ENCODE measurements at regions not wholly inside any gene's neighbourhood (a gene's known extent, or its start where the extent isn't known, plus 50 kb on each side); places are given as distances from the start of the nearest gene placed in this dataset.

- H3K9ac ChIP-seq (ENCODE audit: low read length in 3 of 3): no peak overlapping the region
- no peaks in the 10 kb centered on the region for H3K27me3 ChIP-seq (ENCODE audit: control insufficient read depth, insufficient read depth, low read length)
- intact Hi-C loops (cut with DNase I): no loop called here
- no peaks in the 10 kb centered on the region for H3K4me1 ChIP-seq (ENCODE audit: control insufficient read depth in 2 of 3, insufficient read depth in 2 of 3, low read depth in 1 of 3, low read length in 3 of 3)
- FAIRE-seq: peak; percentile 90
- no peaks in the 10 kb centered on the region for H3K9me3 ChIP-seq (ENCODE audit: control insufficient read depth in 2 of 3, insufficient read depth in 1 of 3, low read length in 3 of 3)
- peak in 4 of 5 donors; percentile 59 to 92 (median 76) for DNase-seq
- TF ChIP-seq, protein P1, sequence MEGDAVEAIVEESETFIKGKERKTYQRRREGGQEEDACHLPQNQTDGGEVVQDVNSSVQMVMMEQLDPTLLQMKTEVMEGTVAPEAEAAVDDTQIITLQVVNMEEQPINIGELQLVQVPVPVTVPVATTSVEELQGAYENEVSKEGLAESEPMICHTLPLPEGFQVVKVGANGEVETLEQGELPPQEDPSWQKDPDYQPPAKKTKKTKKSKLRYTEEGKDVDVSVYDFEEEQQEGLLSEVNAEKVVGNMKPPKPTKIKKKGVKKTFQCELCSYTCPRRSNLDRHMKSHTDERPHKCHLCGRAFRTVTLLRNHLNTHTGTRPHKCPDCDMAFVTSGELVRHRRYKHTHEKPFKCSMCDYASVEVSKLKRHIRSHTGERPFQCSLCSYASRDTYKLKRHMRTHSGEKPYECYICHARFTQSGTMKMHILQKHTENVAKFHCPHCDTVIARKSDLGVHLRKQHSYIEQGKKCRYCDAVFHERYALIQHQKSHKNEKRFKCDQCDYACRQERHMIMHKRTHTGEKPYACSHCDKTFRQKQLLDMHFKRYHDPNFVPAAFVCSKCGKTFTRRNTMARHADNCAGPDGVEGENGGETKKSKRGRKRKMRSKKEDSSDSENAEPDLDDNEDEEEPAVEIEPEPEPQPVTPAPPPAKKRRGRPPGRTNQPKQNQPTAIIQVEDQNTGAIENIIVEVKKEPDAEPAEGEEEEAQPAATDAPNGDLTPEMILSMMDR (IDR thresholded peaks at IDR 0.05; ENCODE audit: borderline replicate concordance, extremely low read depth, insufficient read depth): peak; percentile 64
- no peak overlapping the region for H3K4me3 ChIP-seq (ENCODE audit: low read length in 3 of 3)
- H3K27ac ChIP-seq (ENCODE audit: low read depth in 2 of 2, low read length in 2 of 2): no peak overlapping the region
- H3K36me3 ChIP-seq (ENCODE audit: control insufficient read depth in 2 of 3, insufficient read depth in 3 of 3, low read length in 3 of 3): no peaks in the 10 kb centered on the region
These were observed 503.3 kb upstream of the FAM241A start for GRCh38 chr4:111641813-111642579.

DNA sequence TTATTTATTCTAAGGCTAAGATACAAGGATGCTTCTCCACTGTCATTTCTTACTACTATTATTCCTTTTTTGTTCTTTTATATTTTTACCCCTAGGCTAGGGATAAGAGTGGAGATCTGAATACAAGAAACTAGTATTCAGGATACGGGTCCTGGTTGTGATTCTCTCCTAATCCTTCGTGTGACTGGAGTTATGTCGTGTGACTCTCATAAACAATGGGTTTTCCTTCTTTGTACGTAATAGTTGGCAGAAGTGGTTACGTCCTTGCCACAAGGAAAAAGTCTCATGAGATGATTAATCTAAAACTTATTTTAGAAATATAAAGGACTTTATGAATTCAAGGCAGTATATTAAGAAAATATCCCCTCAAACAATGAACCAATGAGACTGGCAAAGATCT lies 497.2 kb upstream of the FAM241A start:
- H3K9ac ChIP-seq (ENCODE audit: low read length in 3 of 3): no peak overlapping the region
- no peak overlapping the region for H3K4me3 ChIP-seq (ENCODE audit: low read length in 3 of 3)
- intact Hi-C loops (cut with DNase I): no loop called here
- H3K36me3 ChIP-seq (ENCODE audit: control insufficient read depth in 2 of 3, insufficient read depth in 3 of 3, low read length in 3 of 3): no peaks in the 10 kb centered on the region
- H3K9me3 ChIP-seq (ENCODE audit: control insufficient read depth in 2 of 3, insufficient read depth in 1 of 3, low read length in 3 of 3): no peaks in the 10 kb centered on the region
- H3K27me3 ChIP-seq (ENCODE audit: control insufficient read depth, insufficient read depth, low read length): no peaks in the 10 kb centered on the region
- no peaks in the 10 kb centered on the region for H3K4me1 ChIP-seq (ENCODE audit: control insufficient read depth in 2 of 3, insufficient read depth in 2 of 3, low read depth in 1 of 3, low read length in 3 of 3)
- no peak overlapping the region for H3K27ac ChIP-seq (ENCODE audit: low read depth in 2 of 2, low read length in 2 of 2)
- FAIRE-seq: no peak
- TF ChIP-seq, protein P1 (IDR thresholded peaks at IDR 0.05; ENCODE audit: borderline replicate concordance, extremely low read depth, insufficient read depth): no peak
- no peak for DNase-seq

DNA sequence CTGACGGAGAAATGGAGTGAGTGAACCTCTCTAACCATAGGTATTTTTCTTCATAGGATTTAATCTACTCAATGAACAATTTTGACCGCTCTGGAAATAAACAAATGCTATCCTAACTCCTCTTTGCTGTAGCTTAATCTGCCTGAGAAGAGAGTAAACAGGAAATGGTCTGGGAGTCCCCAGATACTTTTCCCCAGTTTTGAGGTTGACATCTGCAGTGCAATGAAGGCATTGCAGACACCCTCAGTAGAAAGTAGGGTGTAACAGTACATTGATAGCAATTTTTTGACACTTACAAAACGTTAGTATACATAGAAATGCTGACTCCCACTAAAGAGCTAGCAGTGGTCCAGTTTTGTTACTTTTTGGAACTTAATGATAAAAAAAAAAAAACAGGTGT lies 495.9 kb upstream of the FAM241A start:
- no peaks in the 10 kb centered on the region for H3K36me3 ChIP-seq (ENCODE audit: control insufficient read depth in 2 of 3, insufficient read depth in 3 of 3, low read length in 3 of 3)
- DNase-seq: no peak
- H3K27me3 ChIP-seq (ENCODE audit: control insufficient read depth, insufficient read depth, low read length): no peaks in the 10 kb centered on the region
- intact Hi-C loops (cut with DNase I): no loop called here
- no peak overlapping the region for H3K27ac ChIP-seq (ENCODE audit: low read depth in 2 of 2, low read length in 2 of 2)
- no peak overlapping the region for H3K4me3 ChIP-seq (ENCODE audit: low read length in 3 of 3)
- H3K9ac ChIP-seq (ENCODE audit: low read length in 3 of 3): no peak overlapping the region
- no peaks in the 10 kb centered on the region for H3K9me3 ChIP-seq (ENCODE audit: control insufficient read depth in 2 of 3, insufficient read depth in 1 of 3, low read length in 3 of 3)
- no peak for FAIRE-seq
- TF ChIP-seq, protein P1 (IDR thresholded peaks at IDR 0.05; ENCODE audit: borderline replicate concordance, extremely low read depth, insufficient read depth): no peak
- no peaks in the 10 kb centered on the region for H3K4me1 ChIP-seq (ENCODE audit: control insufficient read depth in 2 of 3, insufficient read depth in 2 of 3, low read depth in 1 of 3, low read length in 3 of 3)
